B cell (primary cell): ENCODE measurements at regions not wholly inside any gene's neighbourhood (a gene's known extent, or its start where the extent isn't known, plus 50 kb on each side); places are given as distances from the start of the nearest gene placed in this dataset.

Source experiments
- EZH2 ChIP-seq: IDR thresholded peaks from 2 replicates; pipeline ENCODE4 v1.6.1; 2012; ENCODE audit warnings: borderline replicate concordance, low read depth, mild to moderate bottlenecking, moderate library complexity, low read length; ENCODE audit not compliant: insufficient read depth, poor library complexity, severe bottlenecking
- TF ChIP-seq, protein P1 (sequence below): fragments of 200-600 bp; IDR thresholded peaks from one replicate; pipeline ENCODE4 v1.8.0; 2022; ENCODE audit warnings: antibody characterized with exemption, mild to moderate bottlenecking

- TF ChIP-seq, protein P1, sequence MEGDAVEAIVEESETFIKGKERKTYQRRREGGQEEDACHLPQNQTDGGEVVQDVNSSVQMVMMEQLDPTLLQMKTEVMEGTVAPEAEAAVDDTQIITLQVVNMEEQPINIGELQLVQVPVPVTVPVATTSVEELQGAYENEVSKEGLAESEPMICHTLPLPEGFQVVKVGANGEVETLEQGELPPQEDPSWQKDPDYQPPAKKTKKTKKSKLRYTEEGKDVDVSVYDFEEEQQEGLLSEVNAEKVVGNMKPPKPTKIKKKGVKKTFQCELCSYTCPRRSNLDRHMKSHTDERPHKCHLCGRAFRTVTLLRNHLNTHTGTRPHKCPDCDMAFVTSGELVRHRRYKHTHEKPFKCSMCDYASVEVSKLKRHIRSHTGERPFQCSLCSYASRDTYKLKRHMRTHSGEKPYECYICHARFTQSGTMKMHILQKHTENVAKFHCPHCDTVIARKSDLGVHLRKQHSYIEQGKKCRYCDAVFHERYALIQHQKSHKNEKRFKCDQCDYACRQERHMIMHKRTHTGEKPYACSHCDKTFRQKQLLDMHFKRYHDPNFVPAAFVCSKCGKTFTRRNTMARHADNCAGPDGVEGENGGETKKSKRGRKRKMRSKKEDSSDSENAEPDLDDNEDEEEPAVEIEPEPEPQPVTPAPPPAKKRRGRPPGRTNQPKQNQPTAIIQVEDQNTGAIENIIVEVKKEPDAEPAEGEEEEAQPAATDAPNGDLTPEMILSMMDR: no peak
- TF ChIP-seq EZH2: no peak
Observed at GRCh38 chr18:41504316-41504715, 450.7 kb upstream of the PIK3C3 start.
